Spleen (tissue), 7 donors: ENCODE measurements at regions not wholly inside any gene's neighbourhood (a gene's known extent, or its start where the extent isn't known, plus 50 kb on each side); places are given as distances from the start of the nearest gene placed in this dataset.

Experiments
- CTCF ChIP-seq, 11 experiments: fragments of 200-600 bp in 7 of 11; fragments of 450-650 bp in 4 of 11; sonication (generic) in 4 of 11; IDR thresholded peaks in 8 of 11; conservative IDR thresholded peaks in 3 of 11; 1 replicate in 7 of 11; 2 replicates in 4 of 11; pipeline versions ENCODE4 v1.4.0 to v1.8.0; 2016 to 2021; ENCODE audit warnings: antibody characterized with exemption in 11 of 11, inconsistent platforms in 4 of 11, mild to moderate bottlenecking in 1 of 11
- POLR2A ChIP-seq, 3 donors: fragments of 450-650 bp; IDR thresholded peaks; one replicate each; pipeline ENCODE4 v1.5.1; 2017; ENCODE audit warnings: antibody characterized with exemption in 3 of 3, mild to moderate bottlenecking in 1 of 3
- POLR2AphosphoS5 ChIP-seq, 3 donors: sonication (generic); formaldehyde crosslinking; IDR thresholded peaks; one replicate each; pipeline ENCODE4 v1.5.1; 2017; ENCODE audit warnings: antibody characterized with exemption in 3 of 3
- donor health status: DM: no; HTN: no; CAD: no; lungs with moderate emphysema.
- donor health status: DM: no; HTN: no; CAD: no.
- donor health status: DM: no; HTN: no; CAD: no.

DNA sequence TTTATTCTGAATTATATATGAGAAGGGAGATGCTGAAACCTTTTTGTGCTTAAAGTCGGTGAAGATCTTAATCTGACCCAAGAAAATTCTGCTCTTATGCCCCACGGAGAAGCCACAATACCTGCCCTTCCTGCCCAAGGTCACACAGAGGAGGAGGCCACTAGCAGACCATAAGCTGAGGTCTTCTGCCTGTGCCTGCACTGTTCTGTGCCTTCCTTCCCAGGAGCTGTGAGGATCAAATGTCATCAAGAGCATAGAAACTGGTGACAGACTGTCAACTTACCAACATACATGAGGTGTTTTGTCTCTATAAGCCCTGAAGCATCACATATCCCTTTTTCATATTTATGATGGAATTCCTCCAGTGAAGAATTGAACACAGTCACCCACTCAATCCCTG is 233.3 kb downstream of the C1D start:
- TF ChIP-seq CTCF (IDR thresholded peaks at IDR 0.05 in 8 of 11, conservative IDR thresholded peaks at IDR 0.05 in 3 of 11) (no peak), POLR2A (IDR thresholded peaks at IDR 0.05) (no peak), POLR2AphosphoS5 (IDR thresholded peaks at IDR 0.05) (no peak)
